Kidney epithelial cell (primary cell): ENCODE measurements at regions not wholly inside any gene's neighbourhood (a gene's known extent, or its start where the extent isn't known, plus 50 kb on each side); places are given as distances from the start of the nearest gene placed in this dataset.

Experiments used
- DNase-seq: peaks from one replicate; pipeline ENCODE4 v3.0.0-alpha.2; 2010; ENCODE audit warnings: low read depth
- H3K27me3 ChIP-seq: 2 replicates; pipeline ENCODE4 v1.6.0; 2011; ENCODE audit warnings: low read length; ENCODE audit not compliant: control insufficient read depth, insufficient read depth
- H3K36me3 ChIP-seq: 2 replicates; pipeline ENCODE4 v1.5.1; 2011; ENCODE audit warnings: low read length; ENCODE audit not compliant: control insufficient read depth, insufficient read depth
- H3K4me3 ChIP-seq: 2 replicates; pipeline ENCODE4 v1.5.1; 2011; ENCODE audit warnings: low read depth, mild to moderate bottlenecking, control low read depth, low read length
- CTCF ChIP-seq: IDR thresholded peaks from 2 replicates; pipeline ENCODE4 v1.5.1; 2011; ENCODE audit warnings: mild to moderate bottlenecking, moderate library complexity, low read length, control low read depth, inconsistent platforms; ENCODE audit not compliant: insufficient read depth, poor library complexity, severe bottlenecking

- TF ChIP-seq CTCF = no peak
- H3K27me3 ChIP-seq = no peaks in the 10 kb centered on the region
- no peak for DNase-seq
- no peak overlapping the region for H3K4me3 ChIP-seq
- no peaks in the 10 kb centered on the region for H3K36me3 ChIP-seq
Measured at GRCh38 chr18:34085140-34085739, 139.5 kb downstream of the NOL4 start.

- Histone ChIP-seq H3K36me3 (no peaks in the 10 kb centered on the region), H3K4me3 (no peak overlapping the region), H3K27me3 (no peaks in the 10 kb centered on the region)
- DNase-seq = no peak
- TF ChIP-seq CTCF = no peak
Measured at GRCh38 chr18:34084635-34085034, 140.1 kb downstream of the NOL4 start.

GRCh38 chr18:34083910-34084535 lies 140.7 kb downstream of the NOL4 start:
- DNase-seq = no peak
- H3K36me3 ChIP-seq = no peaks in the 10 kb centered on the region
- TF ChIP-seq CTCF = no peak
- no peak overlapping the region for H3K4me3 ChIP-seq
- no peaks in the 10 kb centered on the region for H3K27me3 ChIP-seq

- TF ChIP-seq CTCF = peak; percentile 12
- no peak for DNase-seq
- H3K27me3 ChIP-seq = no peaks in the 10 kb centered on the region
- H3K4me3 ChIP-seq = no peak overlapping the region
- H3K36me3 ChIP-seq = no peaks in the 10 kb centered on the region
Measured at GRCh38 chr18:34077599-34077998, 147.1 kb downstream of the NOL4 start.

- H3K4me3 ChIP-seq = no peak overlapping the region
- no peak for DNase-seq
- H3K27me3 ChIP-seq = no peaks in the 10 kb centered on the region
- H3K36me3 ChIP-seq = no peaks in the 10 kb centered on the region
- TF ChIP-seq CTCF = no peak
Measured at GRCh38 chr18:34075963-34076860, 148.5 kb downstream of the NOL4 start.
